GM18499 (cell line): ENCODE measurements at regions not wholly inside any gene's neighbourhood (a gene's known extent, or its start where the extent isn't known, plus 50 kb on each side); places are given as distances from the start of the nearest gene placed in this dataset.
"Not testable (repeated sequence)": the region's sequence is repeated elsewhere in the genome, so short reads cannot be mapped to it uniquely, and the experiment has no call there.

Experiments used
- ATAC-seq: cut with Tn5 transposase; IDR thresholded peaks from one replicate; pipeline ENCODE4 v1.9.1; 2021; ENCODE audit warnings: moderate number of reproducible peaks; ENCODE audit not compliant: insufficient read depth, unreplicated experiment

- ATAC-seq, result no peak
These were observed 651.2 kb downstream of the SLITRK6 start for GRCh38 chr13:85148009-85148408.

GRCh38 chr13:85142351-85142927 lies 656.8 kb downstream of the SLITRK6 start:
- ATAC-seq, result no peak

- no peak for ATAC-seq
These were observed 657.8 kb downstream of the SLITRK6 start for GRCh38 chr13:85141401-85141800.

- no peak for ATAC-seq
These were observed 659.0 kb downstream of the SLITRK6 start for GRCh38 chr13:85140192-85140591.

GRCh38 chr13:85137516-85137915 lies 661.7 kb downstream of the SLITRK6 start:
- no peak for ATAC-seq

- ATAC-seq, result no peak
These were observed 666.2 kb downstream of the SLITRK6 start for GRCh38 chr13:85132986-85133385.

GRCh38 chr13:85123501-85123900 lies 675.7 kb downstream of the SLITRK6 start:
- ATAC-seq, result not testable (repeated sequence)

GRCh38 chr13:85108356-85108755 lies 690.9 kb downstream of the SLITRK6 start:
- ATAC-seq, result no peak

GRCh38 chr13:85099245-85099644 lies 700.0 kb downstream of the SLITRK6 start:
- no peak for ATAC-seq

- ATAC-seq, result no peak
These were observed 703.6 kb downstream of the SLITRK6 start for GRCh38 chr13:85095418-85096272.

GRCh38 chr13:85093808-85094207 lies 705.4 kb downstream of the SLITRK6 start:
- ATAC-seq, result no peak

GRCh38 chr13:85091631-85092234 lies 707.5 kb downstream of the SLITRK6 start:
- no peak for ATAC-seq

GRCh38 chr13:85089186-85089585 lies 710.0 kb downstream of the SLITRK6 start:
- ATAC-seq, result no peak

GRCh38 chr13:85080691-85081090 lies 718.5 kb downstream of the SLITRK6 start:
- no peak for ATAC-seq

- no peak for ATAC-seq
These were observed 722.9 kb downstream of the SLITRK6 start for GRCh38 chr13:85076343-85076742.

- ATAC-seq, result no peak
These were observed 724.5 kb downstream of the SLITRK6 start for GRCh38 chr13:85074543-85075313.

GRCh38 chr13:85068231-85068630 lies 731.0 kb downstream of the SLITRK6 start:
- no peak for ATAC-seq

- no peak for ATAC-seq
These were observed 759.0 kb downstream of the SLITRK6 start for GRCh38 chr13:85040215-85040614.

- ATAC-seq, result no peak
These were observed 767.4 kb downstream of the SLITRK6 start for GRCh38 chr13:85031771-85032170.

GRCh38 chr13:85028035-85028434 lies 771.2 kb downstream of the SLITRK6 start:
- no peak for ATAC-seq

GRCh38 chr13:85019121-85019520 lies 780.1 kb downstream of the SLITRK6 start:
- ATAC-seq, result no peak
